HG02610 (cell line): ENCODE measurements at regions not wholly inside any gene's neighbourhood (a gene's known extent, or its start where the extent isn't known, plus 50 kb on each side); places are given as distances from the start of the nearest gene placed in this dataset.

Experiments used
- ATAC-seq: cut with Tn5 transposase; IDR thresholded peaks from one replicate; pipeline ENCODE4 v1.9.1; 2021; ENCODE audit warnings: mild to moderate bottlenecking, moderate library complexity; ENCODE audit not compliant: unreplicated experiment

GRCh38 chr3:147740928-147741327 is 331.8 kb downstream of the ZIC1 start:
- ATAC-seq = no peak

- ATAC-seq = no peak
These were observed 335.8 kb downstream of the ZIC1 start for GRCh38 chr3:147744967-147745366.

GRCh38 chr3:147755310-147755709 is 346.1 kb downstream of the ZIC1 start:
- ATAC-seq = no peak

- no peak for ATAC-seq
These were observed 347.3 kb downstream of the ZIC1 start for GRCh38 chr3:147756476-147756875.

- no peak for ATAC-seq
These were observed 348.7 kb downstream of the ZIC1 start for GRCh38 chr3:147757866-147758265.

GRCh38 chr3:147758771-147759170 is 349.6 kb downstream of the ZIC1 start:
- ATAC-seq = no peak

- no peak for ATAC-seq
These were observed 350.9 kb downstream of the ZIC1 start for GRCh38 chr3:147760085-147760484.

GRCh38 chr3:147760941-147761340 is 351.8 kb downstream of the ZIC1 start:
- no peak for ATAC-seq

- no peak for ATAC-seq
These were observed 364.0 kb downstream of the ZIC1 start for GRCh38 chr3:147773116-147773630.

- no peak for ATAC-seq
These were observed 366.2 kb downstream of the ZIC1 start for GRCh38 chr3:147775411-147775810.

- ATAC-seq = no peak
These were observed 366.8 kb downstream of the ZIC1 start for GRCh38 chr3:147775816-147776530.

GRCh38 chr3:147793841-147794240 is 384.7 kb downstream of the ZIC1 start:
- ATAC-seq = no peak

GRCh38 chr3:147794596-147794995 is 385.4 kb downstream of the ZIC1 start:
- ATAC-seq = no peak

- no peak for ATAC-seq
These were observed 386.3 kb downstream of the ZIC1 start for GRCh38 chr3:147795418-147795817.

GRCh38 chr3:147797095-147797494 is 387.9 kb downstream of the ZIC1 start:
- ATAC-seq = no peak

- no peak for ATAC-seq
These were observed 390.4 kb downstream of the ZIC1 start for GRCh38 chr3:147799601-147800000.

- no peak for ATAC-seq
These were observed 398.6 kb downstream of the ZIC1 start for GRCh38 chr3:147807776-147808175.

- ATAC-seq = no peak
These were observed 400.0 kb downstream of the ZIC1 start for GRCh38 chr3:147809206-147809605.

- ATAC-seq = no peak
These were observed 403.2 kb downstream of the ZIC1 start for GRCh38 chr3:147812186-147812911.

- ATAC-seq = no peak
These were observed 404.1 kb downstream of the ZIC1 start for GRCh38 chr3:147813256-147813655.

GRCh38 chr3:147816752-147817151 is 407.6 kb downstream of the ZIC1 start:
- no peak for ATAC-seq

- ATAC-seq = no peak
These were observed 423.4 kb downstream of the ZIC1 start for GRCh38 chr3:147832611-147833010.
